ENCODE measurements at regions not wholly inside any gene's neighbourhood (a gene's known extent, or its start where the extent isn't known, plus 50 kb on each side); places are given as distances from the start of the nearest gene placed in this dataset.

GRCh38 chr2:226580403-226580802 is 219.2 kb downstream of the IRS1 start:
- no peak for ATAC-seq (ENCODE audit: insufficient read depth, low FRiP score)
- no peak for TF ChIP-seq CTCF (IDR thresholded peaks at IDR 0.05; ENCODE audit: control extremely low read depth, extremely low read depth)
- H3K4me1 ChIP-seq (ENCODE audit: control insufficient read depth in 5 of 5, insufficient read depth in 5 of 5, low read length in 5 of 5): peaks cover 0 to 6% (median 0%) of the 10 kb centered on the region in 5 donors
- no peaks in the 10 kb centered on the region for H3K27me3 ChIP-seq (ENCODE audit: control insufficient read depth in 3 of 3, insufficient read depth in 3 of 3, low read length in 2 of 3)
- H3K27ac ChIP-seq (ENCODE audit: low read depth in 1 of 2, low read length in 1 of 2): no peak overlapping the region
- H3K9me3 ChIP-seq (ENCODE audit: control insufficient read depth in 4 of 4, insufficient read depth in 3 of 4, low read length in 3 of 4): no peaks in the 10 kb centered on the region
- 74 to 79% methylated on average over 1 of the region's 1 CpG for WGBS, 2 donors
- DNase-seq: no peak
- no peak overlapping the region for H3K4me3 ChIP-seq
- no peak overlapping the region for H3K9ac ChIP-seq (ENCODE audit: insufficient read depth in 1 of 2, low read length in 2 of 2)
- no peaks in the 10 kb centered on the region for H3K36me3 ChIP-seq (ENCODE audit: control insufficient read depth in 4 of 4, insufficient read depth in 4 of 4, low read length in 4 of 4)

GRCh38 chr2:226579519-226579918 is 220.1 kb downstream of the IRS1 start:
- TF ChIP-seq CTCF (IDR thresholded peaks at IDR 0.05; ENCODE audit: control extremely low read depth, extremely low read depth): no peak
- DNase-seq (no peak), ATAC-seq (ENCODE audit: insufficient read depth, low FRiP score) (no peak)
- Histone ChIP-seq H3K9me3 (ENCODE audit: control insufficient read depth in 4 of 4, insufficient read depth in 3 of 4, low read length in 3 of 4) (no peaks in the 10 kb centered on the region), H3K9ac (ENCODE audit: insufficient read depth in 1 of 2, low read length in 2 of 2) (no peak overlapping the region), H3K27ac (ENCODE audit: low read depth in 1 of 2, low read length in 1 of 2) (no peak overlapping the region), H3K4me3 (no peak overlapping the region), H3K27me3 (ENCODE audit: control insufficient read depth in 3 of 3, insufficient read depth in 3 of 3, low read length in 2 of 3) (no peaks in the 10 kb centered on the region), H3K4me1 (ENCODE audit: control insufficient read depth in 5 of 5, insufficient read depth in 5 of 5, low read length in 5 of 5) (peaks cover 0 to 6% (median 0%) of the 10 kb centered on the region in 5 donors), H3K36me3 (ENCODE audit: control insufficient read depth in 4 of 4, insufficient read depth in 4 of 4, low read length in 4 of 4) (no peaks in the 10 kb centered on the region)
- WGBS, 2 donors: 72 to 81% methylated on average over 2 of the region's 2 CpGs

GRCh38 chr2:226578879-226579278 is 220.7 kb downstream of the IRS1 start:
- no peak for DNase-seq
- Histone ChIP-seq H3K27ac (ENCODE audit: low read depth in 1 of 2, low read length in 1 of 2) (no peak overlapping the region), H3K9ac (ENCODE audit: insufficient read depth in 1 of 2, low read length in 2 of 2) (no peak overlapping the region), H3K36me3 (ENCODE audit: control insufficient read depth in 4 of 4, insufficient read depth in 4 of 4, low read length in 4 of 4) (no peaks in the 10 kb centered on the region), H3K4me1 (ENCODE audit: control insufficient read depth in 5 of 5, insufficient read depth in 5 of 5, low read length in 5 of 5) (peaks cover 0 to 6% (median 0%) of the 10 kb centered on the region in 5 donors), H3K27me3 (ENCODE audit: control insufficient read depth in 3 of 3, insufficient read depth in 3 of 3, low read length in 2 of 3) (no peaks in the 10 kb centered on the region), H3K4me3 (no peak overlapping the region), H3K9me3 (ENCODE audit: control insufficient read depth in 4 of 4, insufficient read depth in 3 of 4, low read length in 3 of 4) (no peaks in the 10 kb centered on the region)
- 57 to 79% methylated on average over 1 of the region's 1 CpG for whole genome bisulfite sequencing, 2 donors
- no peak for TF ChIP-seq CTCF (IDR thresholded peaks at IDR 0.05; ENCODE audit: control extremely low read depth, extremely low read depth)
- ATAC-seq (ENCODE audit: insufficient read depth, low FRiP score): peak; percentile 43

GRCh38 chr2:226578373-226578772 is 221.2 kb downstream of the IRS1 start:
- 59 to 60% methylated on average over 3 of the region's 3 CpGs for WGBS, 2 donors
- Histone ChIP-seq H3K9ac (ENCODE audit: insufficient read depth in 1 of 2, low read length in 2 of 2) (no peak overlapping the region), H3K27me3 (ENCODE audit: control insufficient read depth in 3 of 3, insufficient read depth in 3 of 3, low read length in 2 of 3) (no peaks in the 10 kb centered on the region), H3K9me3 (ENCODE audit: control insufficient read depth in 4 of 4, insufficient read depth in 3 of 4, low read length in 3 of 4) (no peaks in the 10 kb centered on the region), H3K4me1 (ENCODE audit: control insufficient read depth in 5 of 5, insufficient read depth in 5 of 5, low read length in 5 of 5) (peaks cover 0 to 6% (median 0%) of the 10 kb centered on the region in 5 donors), H3K4me3 (no peak overlapping the region), H3K36me3 (ENCODE audit: control insufficient read depth in 4 of 4, insufficient read depth in 4 of 4, low read length in 4 of 4) (no peaks in the 10 kb centered on the region), H3K27ac (ENCODE audit: low read depth in 1 of 2, low read length in 1 of 2) (no peak overlapping the region)
- peak; percentile 44 for ATAC-seq (ENCODE audit: insufficient read depth, low FRiP score)
- DNase-seq: no peak
- no peak for TF ChIP-seq CTCF (IDR thresholded peaks at IDR 0.05; ENCODE audit: control extremely low read depth, extremely low read depth)

Measured in lung (tissue), 11 donors.